ENCODE measurements at regions not wholly inside any gene's neighbourhood (a gene's known extent, or its start where the extent isn't known, plus 50 kb on each side); places are given as distances from the start of the nearest gene placed in this dataset.

DNA sequence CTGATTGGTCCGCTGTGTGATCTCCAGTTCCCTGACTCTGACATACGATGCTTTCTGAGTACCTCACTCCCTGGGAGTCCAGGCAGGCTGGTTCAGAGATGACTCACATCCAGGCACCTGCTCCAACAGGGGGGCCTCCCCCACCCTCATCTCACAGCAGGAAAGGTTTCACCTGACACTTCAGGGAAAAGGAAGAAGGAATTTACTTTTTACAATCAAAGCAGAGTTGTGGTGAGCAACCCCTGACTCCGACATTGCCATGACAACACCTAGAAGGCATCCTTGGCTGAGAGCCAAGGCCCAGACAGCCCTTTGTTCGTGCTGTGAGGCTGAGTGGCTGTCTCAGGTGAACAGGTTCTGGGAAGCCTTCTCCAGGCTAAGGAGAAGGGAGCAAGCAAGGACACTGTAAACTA lies 164.6 kb upstream of the GJB5 start:
- H3K27me3 ChIP-seq: peaks cover 5% of the 10 kb centered on the region
- H3K36me3 ChIP-seq: no peaks in the 10 kb centered on the region
- H3K9me3 ChIP-seq: no peaks in the 10 kb centered on the region
- no peaks in the 10 kb centered on the region for H3K4me1 ChIP-seq
- WGBS: 16% methylated on average over 2 of the region's 4 CpGs
- H3K4me3 ChIP-seq: no peak overlapping the region
- DNase-seq (ENCODE audit: low spot score in 2 of 2): no peak
- H3K27ac ChIP-seq: no peak overlapping the region
- no peak for TF ChIP-seq POLR2A (IDR thresholded peaks at IDR 0.05)
- TF ChIP-seq EP300 (IDR thresholded peaks at IDR 0.05): no peak

DNA sequence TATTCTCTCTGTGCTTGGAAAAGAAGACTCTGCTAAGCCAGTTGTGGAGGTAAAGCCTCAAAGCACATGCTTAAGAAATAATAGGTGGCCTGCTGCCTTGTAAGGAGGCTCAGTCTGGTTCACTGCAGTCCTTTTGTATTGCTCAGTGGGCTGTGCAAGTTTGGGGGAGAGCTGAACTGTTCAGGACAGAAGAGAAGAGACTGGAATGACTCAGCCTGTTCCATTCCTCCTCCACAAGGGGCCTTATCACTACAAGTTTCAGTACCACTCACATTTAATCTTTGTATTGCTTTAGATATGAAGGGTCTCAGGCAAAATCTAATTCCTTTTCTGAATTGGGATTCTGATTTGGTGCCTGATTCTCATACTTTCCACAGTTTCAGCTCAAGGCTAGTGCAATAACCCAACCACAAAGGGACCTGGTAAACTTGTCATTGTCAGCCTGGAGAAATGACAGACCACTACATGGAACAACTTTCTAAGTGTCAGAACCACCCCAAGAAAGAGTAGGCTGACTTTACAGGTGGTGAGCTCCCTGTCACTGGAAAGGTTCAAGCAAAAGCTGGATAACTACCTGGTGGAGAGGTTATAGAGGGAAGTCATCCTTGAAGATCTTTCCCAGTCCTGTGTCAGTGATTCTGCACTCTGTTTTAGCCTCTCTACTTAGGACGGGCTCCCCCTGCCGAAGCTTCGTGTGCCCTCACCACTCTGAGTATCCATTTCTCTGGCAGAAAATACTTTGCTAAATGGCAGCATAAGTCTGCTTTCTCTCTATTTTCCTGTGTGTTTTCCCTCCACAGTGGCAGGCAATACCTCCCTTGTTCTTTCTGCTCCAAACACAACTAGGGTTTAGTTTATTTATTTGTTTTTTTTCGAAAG lies 162.9 kb upstream of the GJB5 start:
- no peak for DNase-seq (ENCODE audit: low spot score in 2 of 2)
- Histone ChIP-seq H3K4me1 (no peaks in the 10 kb centered on the region), H3K27ac (no peak overlapping the region), H3K4me3 (no peak overlapping the region), H3K9me3 (no peaks in the 10 kb centered on the region), H3K36me3 (no peaks in the 10 kb centered on the region), H3K27me3 (peaks cover 5% of the 10 kb centered on the region)
- WGBS: 73% methylated on average over 4 of the region's 4 CpGs
- TF ChIP-seq POLR2AphosphoS5 (IDR thresholded peaks at IDR 0.05) (no peak), CTCF (IDR thresholded peaks at IDR 0.05) (no peak), EP300 (IDR thresholded peaks at IDR 0.05) (no peak), POLR2A (IDR thresholded peaks at IDR 0.05) (no peak)

GRCh38 chr1:34597877-34598514 lies 156.9 kb upstream of the GJB5 start:
- no peak for DNase-seq (ENCODE audit: low spot score in 2 of 2)

GRCh38 chr1:34602907-34603306 lies 151.9 kb upstream of the GJB5 start:
- TF ChIP-seq POLR2AphosphoS5 (IDR thresholded peaks at IDR 0.05) (no peak), EP300 (IDR thresholded peaks at IDR 0.05) (no peak), CTCF (IDR thresholded peaks at IDR 0.05) (no peak), POLR2A (IDR thresholded peaks at IDR 0.05) (no peak)
- Histone ChIP-seq H3K4me1 (no peaks in the 10 kb centered on the region), H3K27ac (no peak overlapping the region), H3K4me3 (no peak overlapping the region), H3K9me3 (no peaks in the 10 kb centered on the region), H3K27me3 (peaks cover 37% of the 10 kb centered on the region), H3K36me3 (no peaks in the 10 kb centered on the region)
- 55% methylated on average over 6 of the region's 6 CpGs for WGBS
- DNase-seq (ENCODE audit: low spot score in 2 of 2): no peak

More at GRCh38 chr1:34597877-34598514, 156.9 kb upstream of the GJB5 start:
- H3K9me3 ChIP-seq: no peaks in the 10 kb centered on the region
- H3K27ac ChIP-seq: no peak overlapping the region
- TF ChIP-seq POLR2A (IDR thresholded peaks at IDR 0.05): no peak
- peak; percentile 25 to 83 for TF ChIP-seq CTCF (IDR thresholded peaks at IDR 0.05)
- WGBS: 22% methylated on average over 5 of the region's 5 CpGs
- H3K4me1 ChIP-seq: no peaks in the 10 kb centered on the region
- H3K27me3 ChIP-seq: peaks cover 30% of the 10 kb centered on the region
- H3K36me3 ChIP-seq: no peaks in the 10 kb centered on the region
- H3K4me3 ChIP-seq: no peak overlapping the region

- Histone ChIP-seq H3K27me3 (peaks cover 35% of the 10 kb centered on the region), H3K9me3 (no peaks in the 10 kb centered on the region), H3K36me3 (no peaks in the 10 kb centered on the region), H3K27ac (no peak overlapping the region), H3K4me3 (no peak overlapping the region), H3K4me1 (no peaks in the 10 kb centered on the region)
- no peak for TF ChIP-seq EP300 (IDR thresholded peaks at IDR 0.05)
- WGBS: 36% methylated on average over 2 of the region's 2 CpGs
- DNase-seq (ENCODE audit: low spot score in 2 of 2): no peak
Observed at GRCh38 chr1:34603594-34603993, 151.3 kb upstream of the GJB5 start.

- whole genome bisulfite sequencing: 81% methylated on average over 5 of the region's 5 CpGs
- Histone ChIP-seq H3K4me1 (no peaks in the 10 kb centered on the region), H3K36me3 (no peaks in the 10 kb centered on the region), H3K27me3 (peaks cover 38% of the 10 kb centered on the region), H3K27ac (no peak overlapping the region), H3K4me3 (no peak overlapping the region), H3K9me3 (no peaks in the 10 kb centered on the region)
- TF ChIP-seq EP300 (IDR thresholded peaks at IDR 0.05) (no peak), POLR2AphosphoS5 (IDR thresholded peaks at IDR 0.05) (no peak), POLR2A (IDR thresholded peaks at IDR 0.05) (no peak), CTCF (IDR thresholded peaks at IDR 0.05) (no peak)
- DNase-seq (ENCODE audit: low spot score in 2 of 2): no peak
Observed at GRCh38 chr1:34606504-34606903, 148.3 kb upstream of the GJB5 start.
